ENCODE measurements at regions not wholly inside any gene's neighbourhood (a gene's known extent, or its start where the extent isn't known, plus 50 kb on each side); places are given as distances from the start of the nearest gene placed in this dataset.
A peak's percentile ranks its signal among the peaks of the same experiment; 100 is the strongest.

- TF ChIP-seq USF1 (IDR thresholded peaks at IDR 0.05; ENCODE audit: borderline replicate concordance, extremely low read length, insufficient read depth, low read depth, low read length) (no peak), ZBTB33 (IDR thresholded peaks at IDR 0.05) (no peak), ATF3 (IDR thresholded peaks at IDR 0.05; ENCODE audit: borderline replicate concordance, extremely low read depth, low read depth, low read length) (no peak), TCF3 (IDR thresholded peaks at IDR 0.05; ENCODE audit: borderline replicate concordance, insufficient read depth, low read depth, low read length) (0 out of 2 replicates have a peak, but pooled peaks have one; percentile 54), EED (IDR thresholded peaks at IDR 0.05; ENCODE audit: low read depth) (peak; percentile 73), CEBPB (IDR thresholded peaks at IDR 0.05; ENCODE audit: borderline replicate concordance in 1 of 2, low read depth in 2 of 2, low read length in 2 of 2) (no peak), SREBF2 (IDR thresholded peaks at IDR 0.05; ENCODE audit: low read length) (no peak), RAD51 (IDR thresholded peaks at IDR 0.05) (no peak), POLR2AphosphoS2 (IDR thresholded peaks at IDR 0.05; ENCODE audit: low read depth, low read length) (no peak), CREB1 (IDR thresholded peaks at IDR 0.05; ENCODE audit: low read depth) (peak; percentile 58; the same call in 1 of the 2 replicates), ZZZ3 (IDR thresholded peaks at IDR 0.05; ENCODE audit: control insufficient read depth, insufficient read length, low read depth) (no peak), NFYB (IDR thresholded peaks at IDR 0.05; ENCODE audit: insufficient read depth, low read depth, low read length) (peak; percentile 52; the same call in 1 of the 2 replicates), NBN (IDR thresholded peaks at IDR 0.05) (no peak), SUPT20H (IDR thresholded peaks at IDR 0.05; ENCODE audit: borderline replicate concordance, control insufficient read depth, low read depth, low read length) (no peak), NKRF (conservative IDR thresholded peaks at IDR 0.05) (no peak), TCF7 (IDR thresholded peaks at IDR 0.05; ENCODE audit: borderline replicate concordance) (no peak), IRF3 (IDR thresholded peaks at IDR 0.05) (no peak), SIN3A (IDR thresholded peaks at IDR 0.05; ENCODE audit: low read depth, low read length) (no peak), FOS (IDR thresholded peaks at IDR 0.05; ENCODE audit: borderline replicate concordance, extremely low read depth, insufficient read length) (no peak), E2F8 (IDR thresholded peaks at IDR 0.05; ENCODE audit: low read depth, partially characterized antibody) (no peak)
These were observed 266.0 kb downstream of the DTWD2 start (continued) for GRCh38 chr5:118722122-118723020.

Measured in GM12878 (cell line).